GM21825 (cell line): ENCODE measurements at regions not wholly inside any gene's neighbourhood (a gene's known extent, or its start where the extent isn't known, plus 50 kb on each side); places are given as distances from the start of the nearest gene placed in this dataset.

Experiments
- ATAC-seq: cut with Tn5 transposase; IDR thresholded peaks from one replicate; pipeline ENCODE4 v1.9.1; 2021; ENCODE audit warnings: mild to moderate bottlenecking, moderate library complexity; ENCODE audit not compliant: unreplicated experiment

DNA sequence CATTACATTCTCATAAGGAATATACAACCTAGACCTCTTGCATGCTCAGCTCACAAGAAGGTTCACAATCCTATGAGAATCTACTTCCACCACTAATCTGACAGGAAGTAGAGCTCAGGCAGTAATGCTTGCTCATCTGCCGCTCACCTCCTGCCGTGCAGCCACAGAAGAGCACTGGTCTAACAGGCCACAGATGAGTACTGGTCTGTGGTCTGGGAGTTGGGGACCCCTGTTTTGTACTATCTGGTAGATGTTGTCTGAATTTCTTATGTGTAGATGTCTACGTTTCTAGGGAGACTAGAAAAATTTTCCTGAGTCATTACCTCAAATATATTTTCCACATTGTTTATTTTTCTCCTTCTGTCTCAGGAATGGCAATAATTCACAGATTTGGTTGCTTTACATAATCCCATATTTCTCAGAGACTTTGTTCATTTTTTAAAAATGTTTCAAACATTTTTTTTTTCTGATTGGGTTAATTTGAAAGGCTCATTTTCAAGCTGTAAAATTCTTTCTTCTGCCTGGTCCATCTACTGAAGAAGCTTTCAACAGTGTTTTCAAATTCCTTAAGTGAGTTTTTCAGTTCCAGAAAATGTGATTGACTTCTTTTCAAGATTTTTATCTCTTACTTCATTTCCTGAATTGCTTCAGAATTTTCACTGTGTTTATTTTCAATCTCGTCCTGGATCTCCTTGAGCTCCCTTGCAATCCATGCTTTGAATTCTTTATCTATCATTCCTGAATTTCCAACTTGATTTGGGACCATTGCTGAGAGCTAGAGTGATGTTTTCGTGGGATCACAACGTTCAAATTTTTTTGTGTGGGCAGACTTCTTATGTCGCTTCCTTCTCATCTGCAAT, 1322.2 kb downstream of the PCDH9 start:
- ATAC-seq = no peak

DNA sequence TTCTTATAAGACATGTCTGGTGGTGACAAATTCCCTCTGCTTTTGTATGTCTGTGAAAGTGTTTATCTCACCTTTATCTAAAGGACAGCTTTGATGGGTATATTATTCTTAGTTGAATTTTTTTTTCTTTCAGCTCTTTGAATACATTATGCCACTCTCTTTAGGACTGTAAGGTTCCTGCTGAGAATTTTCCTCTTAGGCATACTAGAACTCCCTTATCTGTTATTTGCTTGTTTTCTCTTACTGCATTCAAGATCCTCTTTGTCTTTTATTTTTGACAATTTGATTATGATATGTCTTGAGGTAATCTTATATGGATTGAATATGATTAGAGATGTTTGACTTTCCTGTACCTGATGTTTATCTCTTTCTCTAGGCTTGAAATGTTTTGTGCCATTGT, 1328.4 kb downstream of the PCDH9 start:
- no peak for ATAC-seq

DNA sequence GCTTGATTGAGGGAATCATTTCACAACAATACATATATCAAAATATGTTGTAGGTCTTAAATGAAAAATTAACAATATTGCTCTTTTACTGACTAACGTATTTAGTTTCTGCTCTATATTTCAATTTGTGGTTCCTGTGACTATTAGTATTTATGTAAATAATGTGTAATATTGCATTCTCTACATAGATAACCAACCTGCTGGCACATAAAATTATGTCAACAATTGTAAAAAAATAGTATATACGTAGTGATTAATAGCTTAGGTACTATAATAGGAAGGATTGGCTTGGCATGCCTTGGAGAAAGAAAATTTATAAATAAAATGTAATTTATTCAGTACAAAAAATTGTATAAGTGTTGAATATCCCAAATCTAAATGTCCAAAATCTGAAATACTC, 1336.1 kb downstream of the PCDH9 start:
- ATAC-seq = no peak

DNA sequence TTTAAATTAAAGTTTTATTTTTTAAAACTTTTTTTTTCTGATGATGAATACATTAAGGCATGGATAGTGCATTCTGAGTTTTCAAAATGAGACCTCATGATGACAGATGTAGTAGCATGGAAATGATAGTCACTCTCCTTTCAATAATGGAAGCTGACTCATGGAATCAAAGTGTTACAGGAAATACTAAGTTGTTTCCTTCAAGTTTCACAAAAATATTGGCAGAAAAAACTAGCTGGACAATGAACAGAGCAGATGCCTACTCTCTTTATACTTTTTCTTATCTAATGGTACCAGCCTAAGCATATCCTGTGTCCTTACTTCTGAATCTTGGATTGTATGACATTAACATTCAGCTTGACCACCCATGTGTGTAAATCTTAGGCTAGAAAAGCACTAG, 1337.3 kb downstream of the PCDH9 start:
- ATAC-seq = no peak

DNA sequence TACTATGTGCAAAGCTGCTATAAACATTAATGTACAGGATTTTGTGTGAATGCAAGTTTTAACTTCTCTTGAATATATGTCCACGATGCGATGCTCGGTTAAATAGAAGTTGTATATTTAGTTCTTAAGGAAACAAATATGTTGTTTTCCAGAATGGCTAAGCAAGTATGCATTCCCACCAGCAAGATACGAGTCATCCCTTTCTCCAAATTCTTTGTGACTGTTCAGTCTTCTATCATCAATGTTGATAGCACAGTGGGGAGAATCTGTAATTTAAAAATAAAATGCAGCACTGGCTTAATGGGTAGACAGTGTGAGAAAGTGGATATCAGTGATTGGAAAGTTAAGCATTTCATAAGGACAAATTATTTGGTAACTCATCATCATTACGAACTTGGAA, 1340.8 kb downstream of the PCDH9 start:
- ATAC-seq = no peak

DNA sequence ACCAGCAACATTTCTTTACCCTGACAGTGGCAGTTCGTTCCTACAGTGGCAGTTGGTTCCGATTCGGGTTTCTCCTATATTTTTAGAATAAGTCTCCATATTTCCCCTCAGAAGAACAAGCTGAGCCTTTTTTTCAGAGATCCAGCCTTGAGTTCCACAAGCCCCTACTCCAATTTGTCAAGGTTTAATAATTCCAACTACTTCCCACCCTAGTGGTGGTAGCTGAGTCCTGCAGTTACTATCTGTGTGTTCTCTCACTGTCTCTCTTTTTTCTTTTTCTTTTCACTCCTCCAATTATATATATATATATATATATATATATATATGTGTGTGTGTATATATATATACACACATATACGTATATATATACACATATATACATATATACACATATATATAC, 1347.3 kb downstream of the PCDH9 start:
- ATAC-seq = no peak

DNA sequence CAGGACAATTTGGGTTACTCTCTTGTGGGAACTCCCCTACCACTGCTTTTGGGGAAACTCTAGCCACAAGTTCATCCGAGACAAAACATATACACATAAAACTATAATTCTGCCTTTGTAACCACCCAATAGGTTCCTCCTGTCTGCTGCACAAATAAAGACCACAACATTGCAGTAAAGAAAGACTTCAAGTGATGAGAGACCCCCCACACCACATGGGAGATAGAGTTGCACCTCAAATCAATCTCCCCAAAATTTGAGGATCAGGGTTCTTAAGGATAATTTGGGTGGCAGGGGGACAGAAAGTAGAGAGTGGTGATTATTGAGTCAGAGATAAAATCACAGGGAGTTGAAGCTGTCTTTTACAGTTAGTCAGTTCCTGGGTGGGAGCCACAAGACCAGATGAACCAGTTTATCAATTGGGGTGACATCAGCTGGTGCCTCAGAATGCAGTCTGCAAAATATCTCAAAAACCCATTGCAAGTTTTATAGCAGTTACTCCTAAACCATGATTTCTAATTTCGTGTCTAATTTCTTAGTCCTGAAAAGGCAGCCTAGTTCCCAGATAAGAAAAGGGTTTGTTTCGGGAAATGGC, 1348.5 kb downstream of the PCDH9 start:
- no peak for ATAC-seq

DNA sequence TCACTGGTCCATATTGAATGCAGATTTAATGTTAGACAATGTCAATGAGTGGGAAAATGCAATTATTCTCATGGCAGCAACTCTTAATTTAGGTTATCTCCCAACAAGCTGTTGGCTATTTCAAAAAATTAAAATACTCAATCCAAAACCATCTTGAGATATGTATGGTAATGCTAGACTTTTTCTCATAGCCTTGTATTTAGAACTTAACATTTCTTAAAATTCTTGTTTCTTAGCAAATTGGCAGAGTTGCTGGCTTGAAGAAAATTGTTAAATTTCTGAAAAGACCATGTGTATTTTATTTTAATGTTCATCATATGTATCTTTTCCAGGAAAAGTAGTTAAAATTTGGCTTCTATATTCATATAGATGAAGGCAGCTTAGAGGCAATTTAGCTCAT, 1355.1 kb downstream of the PCDH9 start:
- no peak for ATAC-seq

DNA sequence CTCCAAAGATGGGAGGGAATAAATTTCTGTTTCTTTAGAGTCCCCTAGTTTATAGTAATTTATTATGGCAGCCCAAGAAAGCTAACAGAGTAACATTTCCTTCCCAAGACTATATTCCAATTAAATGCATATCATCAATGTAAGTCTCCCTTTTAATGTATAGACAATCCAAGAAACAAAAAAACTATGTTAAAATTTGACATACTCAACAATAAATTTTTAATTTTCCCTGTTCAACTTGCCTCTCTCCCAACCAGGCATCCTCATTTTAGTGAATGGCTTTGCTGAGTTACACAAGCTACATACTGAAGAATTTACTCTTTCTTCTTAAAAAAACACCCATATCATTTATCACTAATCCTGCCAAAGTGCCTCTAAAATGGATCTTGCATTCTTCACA, 1357.7 kb downstream of the PCDH9 start:
- ATAC-seq = no peak

DNA sequence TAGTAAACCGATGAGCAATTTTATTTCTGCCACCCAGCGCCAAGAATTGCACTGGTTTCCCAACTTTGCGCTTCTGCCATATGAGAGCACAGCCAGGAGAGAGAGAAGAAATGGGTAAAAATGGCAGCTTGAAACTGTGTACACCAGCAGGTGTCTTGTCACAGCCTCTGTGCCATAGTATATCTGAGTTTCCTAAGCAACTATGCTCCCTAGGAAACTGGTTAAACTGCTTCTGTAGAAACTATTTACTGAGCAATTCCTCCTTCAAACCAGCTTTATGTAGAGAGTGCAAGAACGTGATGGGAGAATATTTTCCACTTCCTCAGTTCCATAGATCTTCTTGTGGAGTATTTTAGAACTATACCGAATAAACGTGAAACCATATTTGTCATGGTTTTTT, 1361.3 kb downstream of the PCDH9 start:
- no peak for ATAC-seq

DNA sequence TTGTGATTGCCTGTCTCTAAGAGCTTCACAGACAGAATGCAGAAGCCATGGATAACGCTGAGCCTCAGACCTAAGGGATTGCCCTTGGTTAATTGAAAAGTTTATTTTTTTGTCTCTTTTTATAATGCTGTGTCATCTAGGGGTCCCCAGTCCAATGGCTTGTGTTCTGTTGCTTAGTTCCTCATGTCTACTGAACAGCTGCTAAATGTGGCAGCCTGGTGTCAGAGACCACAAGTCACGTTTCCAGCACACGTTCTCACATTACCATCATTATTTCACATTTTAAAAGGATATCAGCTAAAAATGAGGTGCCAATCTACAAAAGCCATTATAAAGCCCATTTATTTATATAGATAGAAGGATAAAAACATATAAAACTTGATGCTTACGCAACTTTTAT, 1362.0 kb downstream of the PCDH9 start:
- ATAC-seq = no peak

DNA sequence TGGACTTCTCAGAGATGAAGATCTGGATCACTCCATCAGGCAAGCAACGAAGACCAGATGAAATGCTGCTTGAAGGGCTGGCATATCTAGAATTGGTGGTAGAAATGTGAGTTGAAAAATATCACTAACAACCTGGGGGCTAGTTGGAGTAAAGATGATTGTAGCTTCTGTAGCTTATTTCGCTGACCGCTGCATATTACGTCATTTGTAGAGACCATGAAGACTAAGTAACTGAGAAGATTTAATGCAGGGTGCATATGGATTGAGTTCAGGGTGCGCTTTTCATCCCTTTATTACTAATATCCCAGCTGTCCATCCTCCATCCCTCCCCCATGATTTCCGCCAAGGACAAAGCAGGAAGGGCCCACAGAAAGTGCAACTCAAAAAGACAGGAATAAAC, 1364.0 kb downstream of the PCDH9 start:
- ATAC-seq = no peak

DNA sequence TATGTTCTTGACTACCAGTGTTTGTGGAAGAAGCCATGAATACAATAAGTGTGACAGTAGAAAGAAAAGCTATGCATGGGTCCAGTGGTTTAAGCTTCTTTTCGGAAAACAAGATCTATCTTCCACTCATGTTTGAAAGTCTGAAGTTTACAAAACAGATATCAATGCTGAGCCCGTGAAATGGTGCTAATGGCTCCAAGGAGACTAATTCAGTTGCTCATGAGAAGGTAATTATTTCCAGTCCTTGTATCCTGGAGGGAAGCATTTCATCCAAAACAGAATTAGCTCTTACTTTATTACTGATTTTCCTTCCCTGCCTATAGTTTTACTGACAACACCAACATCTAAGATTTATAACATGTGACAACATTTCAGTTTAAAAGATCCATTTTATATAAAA, 1364.9 kb downstream of the PCDH9 start:
- no peak for ATAC-seq

DNA sequence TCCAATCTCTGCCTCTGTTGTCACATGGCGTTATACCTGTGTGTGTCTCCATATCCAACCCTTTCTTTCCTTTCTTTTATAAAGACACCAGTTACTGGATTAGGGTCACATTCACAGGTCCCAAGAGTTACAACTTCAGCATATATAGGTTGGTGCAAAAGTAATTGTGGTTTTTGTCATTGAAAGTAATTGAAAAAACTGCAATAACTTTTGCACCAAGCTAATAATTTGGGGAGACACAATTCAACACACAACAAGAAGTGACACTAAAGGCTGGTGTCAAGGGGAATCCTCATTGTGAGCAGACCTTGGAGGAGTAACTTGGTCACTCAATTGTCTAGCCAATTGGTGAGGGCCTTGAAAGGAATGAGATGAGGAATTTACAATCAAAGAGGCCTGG, 1366.1 kb downstream of the PCDH9 start:
- no peak for ATAC-seq

DNA sequence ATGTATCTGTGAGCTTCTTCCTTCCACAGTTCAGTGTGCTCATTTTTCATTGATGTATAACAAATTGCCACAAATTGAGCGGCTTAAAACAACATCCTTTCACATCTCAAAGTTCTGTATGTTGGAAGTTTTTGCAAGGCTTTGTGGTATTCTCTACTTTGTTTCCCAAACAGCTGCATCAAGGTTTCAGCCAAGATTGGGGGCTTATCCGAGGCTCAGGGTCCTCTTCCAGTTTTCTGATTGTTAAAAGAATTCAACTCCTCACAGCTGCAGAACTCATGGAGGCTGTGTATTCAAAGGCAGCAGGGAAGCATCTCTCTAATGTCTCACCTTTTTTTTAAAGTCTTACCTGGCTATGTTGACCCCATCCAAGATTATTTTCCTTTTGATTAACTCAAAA, 1369.8 kb downstream of the PCDH9 start:
- ATAC-seq = no peak

DNA sequence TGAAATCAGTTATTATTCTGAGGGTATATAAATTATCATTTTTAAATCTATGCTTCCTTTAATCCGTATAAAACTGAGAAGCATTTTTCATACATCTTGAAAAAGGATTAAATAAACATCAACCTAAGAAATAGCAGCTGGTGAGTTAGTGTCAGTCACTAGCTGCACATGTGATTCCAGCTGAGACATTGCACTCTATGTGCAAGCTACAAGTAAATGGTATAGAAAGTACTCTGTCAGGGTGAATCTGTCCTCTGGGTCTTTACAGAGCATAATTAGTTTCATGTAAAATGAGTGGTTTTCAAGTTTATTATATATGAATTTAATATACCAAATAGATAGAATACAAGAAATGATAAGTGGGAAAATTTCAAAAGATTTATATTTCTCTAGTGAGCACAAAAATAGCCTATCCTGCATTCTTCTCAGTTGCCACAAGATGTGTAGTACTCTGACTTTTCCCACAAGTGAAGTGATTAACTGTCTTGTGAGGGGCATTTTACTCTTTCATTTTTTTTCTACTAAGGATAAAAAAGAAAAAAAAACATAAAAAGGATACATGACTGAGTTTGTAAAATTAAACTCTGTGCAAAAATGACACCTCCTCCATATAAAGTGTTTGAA, 1372.1 kb downstream of the PCDH9 start:
- ATAC-seq = no peak

DNA sequence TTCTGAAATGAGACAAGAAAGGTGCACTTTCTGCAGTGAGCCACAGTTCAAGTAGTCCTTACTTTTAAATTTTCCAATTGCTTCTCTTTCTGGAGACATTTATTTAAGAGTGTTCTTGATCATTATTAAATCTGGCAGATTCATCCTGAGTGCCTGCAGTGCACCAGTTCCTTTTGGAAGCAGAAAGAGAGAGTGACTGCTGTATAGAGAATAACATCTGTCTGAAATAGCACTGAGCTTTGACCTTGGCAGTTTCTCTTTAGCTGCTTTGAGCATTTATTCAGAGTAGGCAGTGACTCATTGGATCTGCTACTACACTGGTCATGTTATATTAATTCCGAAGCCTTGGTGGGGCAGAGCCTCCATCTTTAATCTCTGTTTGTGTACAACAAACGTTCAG, 1373.7 kb downstream of the PCDH9 start:
- no peak for ATAC-seq

DNA sequence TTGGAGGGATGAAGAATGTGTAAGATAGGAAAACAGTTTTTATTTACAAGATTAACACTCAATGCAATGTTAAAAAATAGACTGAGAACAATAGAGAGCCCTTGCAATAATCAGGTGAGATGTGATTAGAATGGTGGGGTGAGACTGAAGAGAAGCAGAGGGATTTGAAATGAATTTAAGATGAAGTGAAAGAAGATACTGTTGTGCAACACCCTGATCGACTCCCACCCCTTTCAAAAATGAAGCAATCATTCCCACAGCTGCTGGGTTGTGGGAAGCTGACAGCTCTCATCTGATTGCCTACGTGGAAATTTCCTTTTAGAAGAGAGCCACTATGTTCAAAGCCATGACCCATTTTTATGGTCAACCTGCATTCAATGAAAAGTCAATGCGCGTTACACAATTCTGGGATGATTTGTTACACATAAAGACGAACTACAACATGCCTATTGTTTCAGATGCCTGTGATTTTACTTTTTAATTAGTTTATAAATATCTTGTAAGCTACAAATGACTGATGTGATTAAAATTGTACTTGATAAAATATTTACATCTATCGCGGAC, 1374.8 kb downstream of the PCDH9 start:
- no peak for ATAC-seq

DNA sequence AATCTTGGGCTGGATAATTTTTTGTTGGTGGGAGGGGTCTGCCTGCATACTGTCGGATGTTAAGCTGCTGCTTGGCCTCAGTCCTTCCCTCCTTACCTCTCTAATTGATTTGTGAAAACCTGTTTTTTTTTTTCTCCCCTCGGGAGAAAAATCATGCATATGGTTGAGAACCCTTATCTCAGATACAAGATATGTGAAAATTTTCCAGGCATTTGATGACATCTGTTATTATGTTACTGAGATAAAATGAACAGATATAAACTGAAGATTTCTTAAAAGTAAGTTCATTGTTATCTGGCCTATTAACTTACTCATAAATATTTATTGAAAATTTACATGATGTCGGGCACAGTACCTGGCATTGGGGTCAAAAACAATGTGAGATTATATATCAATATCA, 1375.7 kb downstream of the PCDH9 start:
- ATAC-seq = no peak

DNA sequence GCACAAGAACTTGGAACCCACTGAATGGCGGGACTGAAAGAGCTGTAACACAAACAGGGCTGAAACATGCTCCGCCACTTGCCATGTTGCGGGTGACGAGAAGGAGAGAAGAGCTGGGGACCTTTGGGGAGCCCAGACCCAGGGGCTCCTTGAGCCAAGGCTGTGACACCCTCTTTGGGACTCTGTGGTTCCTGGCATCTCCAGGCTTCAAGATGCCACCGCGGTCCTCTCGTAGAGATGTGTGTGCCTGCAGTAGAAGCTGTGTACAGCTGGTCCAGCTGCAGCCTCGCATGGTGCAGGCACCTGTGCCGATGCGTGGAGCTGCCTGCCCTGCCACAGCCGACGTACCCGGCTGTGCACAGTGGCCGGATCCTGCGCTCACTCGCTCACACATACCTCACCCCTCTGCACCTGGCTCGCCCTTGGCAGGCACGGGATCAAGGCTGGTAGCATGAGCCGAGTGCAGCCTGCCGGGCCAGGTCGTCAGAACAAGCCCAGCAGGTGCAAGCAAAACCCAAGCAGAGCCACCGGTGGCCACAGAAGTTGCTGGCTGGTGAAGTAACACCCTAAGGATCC, 1385.8 kb downstream of the PCDH9 start:
- ATAC-seq = no peak

DNA sequence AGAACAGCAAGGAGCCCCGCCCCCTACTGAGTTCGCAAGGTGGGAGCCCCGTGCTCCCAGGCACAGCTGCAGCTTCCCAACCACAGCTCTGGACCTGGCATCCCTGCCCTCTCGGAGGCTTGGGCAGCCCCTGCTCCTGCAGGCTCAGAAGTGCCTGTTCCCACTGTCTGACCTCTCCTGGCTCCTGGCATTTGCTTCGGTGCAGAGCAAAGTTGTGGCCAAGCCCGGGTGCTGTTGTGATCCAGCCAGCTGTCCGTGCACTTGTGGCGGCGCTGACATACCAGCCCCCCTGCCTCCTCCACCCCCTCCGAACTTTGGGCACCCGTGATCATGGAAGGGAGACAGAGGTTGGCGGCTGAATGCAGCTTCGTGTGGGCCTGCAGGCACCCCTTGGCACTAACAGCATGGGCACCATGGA, 1386.8 kb downstream of the PCDH9 start:
- ATAC-seq = no peak

DNA sequence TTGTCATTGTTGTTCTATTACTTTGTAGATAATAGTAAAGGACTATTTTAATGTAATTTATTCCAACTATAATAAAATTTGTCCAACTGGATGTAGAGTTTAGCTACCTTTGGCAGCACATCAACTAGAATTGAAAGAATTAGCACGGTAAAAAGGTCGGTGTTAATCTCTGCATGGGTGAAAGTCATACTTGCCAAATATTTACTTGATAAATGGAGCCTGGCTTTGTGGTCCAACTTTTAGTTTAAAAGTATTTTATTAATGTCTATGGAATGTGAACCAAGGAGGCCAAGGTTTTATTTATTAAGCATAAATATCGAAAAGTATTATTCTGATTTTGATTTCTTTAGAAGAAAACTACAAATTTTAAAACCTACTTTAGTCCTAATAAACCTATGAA, 1389.0 kb downstream of the PCDH9 start:
- ATAC-seq = no peak
